ENCODE measurements at regions not wholly inside any gene's neighbourhood (a gene's known extent, or its start where the extent isn't known, plus 50 kb on each side); places are given as distances from the start of the nearest gene placed in this dataset.

GRCh38 chr2:65539633-65540032 lies 107.2 kb upstream of the SPRED2 start:
- TF ChIP-seq POLR2A (IDR thresholded peaks at IDR 0.05) (no peak), CTCF (IDR thresholded peaks at IDR 0.05) (no peak)
